Brain microvascular endothelial cell (primary cell): ENCODE measurements at regions not wholly inside any gene's neighbourhood (a gene's known extent, or its start where the extent isn't known, plus 50 kb on each side); places are given as distances from the start of the nearest gene placed in this dataset.

Experiments
- DNase-seq: peaks from one replicate; pipeline ENCODE4 v3.0.0-alpha.2; 2020
- H3K27ac ChIP-seq: fragments of 250-450 bp; sonication (Bioruptor Pico); 2 replicates; pipeline ENCODE4 v1.5.1; 2020; ENCODE audit warnings: mild to moderate bottlenecking, moderate library complexity
- H3K27me3 ChIP-seq: fragments of 250-450 bp; sonication (Bioruptor Pico); replicated peaks from 2 replicates; pipeline ENCODE4 v1.5.1; 2020; ENCODE audit warnings: mild to moderate bottlenecking
- H3K36me3 ChIP-seq: fragments of 250-450 bp; sonication (Bioruptor Pico); replicated peaks from 2 replicates; pipeline ENCODE4 v1.5.1; 2020; ENCODE audit warnings: mild to moderate bottlenecking
- H3K4me3 ChIP-seq: 2 replicates; pipeline ENCODE4 v1.5.1; 2011; ENCODE audit warnings: low read depth, mild to moderate bottlenecking, control low read depth, low read length, moderate library complexity
- CTCF ChIP-seq: IDR thresholded peaks from 2 replicates; pipeline ENCODE4 v1.5.1; 2011; ENCODE audit warnings: low read depth, mild to moderate bottlenecking, moderate library complexity, low read length, control low read depth, inconsistent platforms; ENCODE audit errors: missing control alignments
- in situ Hi-C: cut with HindIII; loops from 2 replicates; pipeline ENCODE4 v1.10.0; 2017; ENCODE audit warnings: low sequenced_read_pairs, low pct_ligation_motif_present

GRCh38 chr4:27908356-27908755, 1047.7 kb downstream of the STIM2 start:
- Histone ChIP-seq H3K36me3 (no peaks in the 10 kb centered on the region), H3K27me3 (no peaks in the 10 kb centered on the region), H3K27ac (no peak overlapping the region), H3K4me3 (no peak overlapping the region)
- in situ Hi-C loops, result no loop called here
- peak; percentile 15 for DNase-seq
- no peak for TF ChIP-seq CTCF

GRCh38 chr4:27910227-27910626, 1049.6 kb downstream of the STIM2 start:
- in situ Hi-C loops, result no loop called here
- H3K27ac ChIP-seq, result no peak overlapping the region
- no peak for TF ChIP-seq CTCF
- H3K27me3 ChIP-seq, result no peaks in the 10 kb centered on the region
- H3K36me3 ChIP-seq, result no peaks in the 10 kb centered on the region
- DNase-seq, result no peak
- no peak overlapping the region for H3K4me3 ChIP-seq

GRCh38 chr4:27911047-27911446, 1050.4 kb downstream of the STIM2 start:
- no peaks in the 10 kb centered on the region for H3K36me3 ChIP-seq
- in situ Hi-C loops, result no loop called here
- H3K27me3 ChIP-seq, result no peaks in the 10 kb centered on the region
- TF ChIP-seq CTCF, result no peak
- no peak for DNase-seq
- no peak overlapping the region for H3K4me3 ChIP-seq
- H3K27ac ChIP-seq, result no peak overlapping the region

- Histone ChIP-seq H3K4me3 (no peak overlapping the region), H3K27me3 (no peaks in the 10 kb centered on the region), H3K27ac (no peak overlapping the region), H3K36me3 (no peaks in the 10 kb centered on the region)
- TF ChIP-seq CTCF, result no peak
- DNase-seq, result no peak
- in situ Hi-C loops, result no loop called here
Observed at GRCh38 chr4:27913738-27914137, 1053.1 kb downstream of the STIM2 start.

GRCh38 chr4:27915822-27916221, 1055.2 kb downstream of the STIM2 start:
- in situ Hi-C loops, result no loop called here
- Histone ChIP-seq H3K4me3 (no peak overlapping the region), H3K27me3 (no peaks in the 10 kb centered on the region), H3K36me3 (no peaks in the 10 kb centered on the region), H3K27ac (no peak overlapping the region)
- no peak for TF ChIP-seq CTCF
- DNase-seq, result no peak

- Histone ChIP-seq H3K27me3 (no peaks in the 10 kb centered on the region), H3K4me3 (no peak overlapping the region), H3K27ac (no peak overlapping the region), H3K36me3 (no peaks in the 10 kb centered on the region)
- no peak for TF ChIP-seq CTCF
- no peak for DNase-seq
- in situ Hi-C loops, result no loop called here
Observed at GRCh38 chr4:27916452-27917184, 1056.0 kb downstream of the STIM2 start.
